NCI-H2227 treated with DMSO at 0.1 percent for 48 hours (cell line): ENCODE measurements at regions not wholly inside any gene's neighbourhood (a gene's known extent, or its start where the extent isn't known, plus 50 kb on each side); places are given as distances from the start of the nearest gene placed in this dataset.

ENCODE experiments used
- DNase-seq: peaks from one replicate; lab custom pipeline; 2025; lab: John Stamatoyannopoulos, UW

DNA sequence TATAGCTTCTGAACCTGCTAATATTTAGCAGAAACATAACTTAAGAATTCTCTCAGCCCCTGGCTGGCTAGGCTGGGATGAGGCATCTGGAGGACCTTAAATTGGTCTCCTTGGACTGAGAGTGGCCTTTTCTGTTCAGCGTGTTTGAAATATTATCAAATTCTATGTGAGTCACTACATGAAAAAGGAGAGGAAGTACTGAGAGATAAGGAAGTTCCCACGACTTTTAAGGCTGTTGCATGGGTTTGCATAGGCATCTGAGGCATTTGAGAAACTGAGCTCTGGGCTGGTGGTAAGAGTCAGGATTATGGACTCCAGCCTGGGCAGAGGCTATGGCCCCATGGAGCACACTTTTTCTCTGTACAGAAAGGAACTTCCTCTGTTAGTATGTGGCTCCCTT, 816.2 kb upstream of the GRAMD2B start:
- DNase-seq, result no peak

DNA sequence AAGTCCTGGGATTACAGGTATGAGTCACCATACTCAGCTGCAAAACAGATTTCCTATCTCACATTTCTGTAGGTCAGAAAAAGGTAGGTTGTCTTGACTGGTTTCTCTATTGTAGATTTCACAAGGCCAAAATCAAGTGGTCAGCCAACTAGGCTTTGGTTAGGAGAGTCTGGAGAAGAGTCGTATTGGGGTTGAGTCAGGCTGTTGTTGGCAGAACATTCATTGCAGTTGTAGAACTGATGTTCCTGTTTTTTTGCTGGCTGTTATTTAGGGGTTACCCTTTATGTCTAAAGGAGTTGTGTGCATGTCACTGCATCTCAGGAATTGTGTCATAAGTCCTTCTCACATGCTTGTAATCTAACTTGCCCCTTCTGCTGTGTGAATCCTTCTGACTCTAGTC, 814.2 kb upstream of the GRAMD2B start:
- no peak for DNase-seq

DNA sequence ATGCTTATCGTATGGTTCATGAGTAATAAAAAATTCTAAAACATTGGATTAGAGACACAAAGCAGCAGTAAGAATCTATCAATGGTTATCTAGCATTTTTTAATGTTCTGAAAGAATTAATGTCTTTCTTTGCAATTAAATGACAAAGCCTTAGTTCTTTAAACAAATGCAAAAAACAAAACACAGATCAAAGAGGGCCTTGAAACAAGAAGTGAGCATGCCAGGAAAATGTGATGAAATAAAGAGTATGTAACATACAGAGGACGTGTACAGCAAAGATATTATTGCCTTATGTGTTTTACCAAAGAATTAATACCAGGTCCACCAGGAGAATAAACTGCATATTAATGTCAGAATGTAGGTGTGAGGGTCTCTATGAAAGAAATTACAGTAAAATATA, 812.3 kb upstream of the GRAMD2B start:
- DNase-seq, result no peak

DNA sequence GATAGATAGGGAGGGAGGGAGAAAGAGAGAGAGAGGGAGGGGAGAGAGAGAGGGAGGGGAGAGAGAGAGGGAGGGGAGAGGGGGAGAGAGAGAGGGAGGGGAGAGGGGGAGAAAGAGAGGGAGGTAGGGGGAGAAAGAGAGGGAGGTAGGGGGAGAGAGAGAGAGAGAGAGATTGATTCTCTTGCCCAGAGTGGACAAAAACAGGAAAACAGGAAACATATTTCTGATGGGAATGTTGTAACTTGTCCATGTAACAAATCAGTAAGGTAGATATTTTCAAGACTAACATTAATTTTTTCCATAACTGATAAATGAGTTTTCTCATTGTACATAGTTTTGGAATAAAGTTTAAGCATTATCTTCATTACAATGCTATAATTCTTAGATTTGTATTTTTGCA, 811.7 kb upstream of the GRAMD2B start:
- DNase-seq, result no peak

DNA sequence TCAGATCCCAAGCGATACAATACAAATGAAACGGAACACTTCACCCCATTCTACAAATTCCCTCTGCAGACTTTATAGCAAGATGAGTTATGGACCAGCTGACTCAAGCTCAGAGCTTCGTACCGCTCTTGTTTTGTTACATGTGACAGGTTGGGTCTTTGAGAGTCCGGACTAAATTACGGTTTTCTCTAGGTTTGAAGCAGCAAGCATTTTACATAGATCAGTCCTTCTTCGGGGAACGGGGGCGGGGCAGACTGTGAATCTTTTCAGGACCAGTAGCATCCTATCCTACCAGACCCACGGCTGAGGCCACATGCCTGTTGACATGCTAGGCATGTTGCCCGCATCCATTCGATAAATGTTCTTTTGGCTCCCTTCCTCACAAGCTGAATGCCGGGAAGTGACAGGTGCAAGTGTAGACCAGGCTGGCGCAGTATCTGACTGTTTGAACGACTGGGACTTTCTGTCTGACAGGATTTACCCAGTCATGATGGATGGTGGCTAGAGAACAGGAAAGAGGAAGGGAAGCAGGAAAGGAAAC, 811.0 kb upstream of the GRAMD2B start:
- peak; percentile 80 for DNase-seq

DNA sequence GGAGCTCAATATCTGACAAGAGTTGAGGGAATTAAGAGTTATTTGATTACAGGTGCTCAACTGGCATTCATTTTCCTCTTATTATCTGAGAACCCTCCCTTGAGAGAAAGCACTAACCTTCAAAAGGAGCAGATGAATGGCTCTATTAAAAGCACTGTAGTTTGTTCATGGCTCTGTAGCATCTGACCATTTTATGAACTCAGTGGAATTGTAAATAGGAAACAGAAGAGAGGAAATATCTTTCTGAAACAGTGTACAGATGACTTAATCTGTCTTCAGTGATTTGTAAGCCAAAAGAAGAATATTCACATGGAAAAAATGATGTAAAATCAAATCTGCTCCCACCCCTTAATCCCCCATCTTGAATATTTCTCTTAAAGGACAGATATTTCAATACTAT, 810.4 kb upstream of the GRAMD2B start:
- no peak for DNase-seq

DNA sequence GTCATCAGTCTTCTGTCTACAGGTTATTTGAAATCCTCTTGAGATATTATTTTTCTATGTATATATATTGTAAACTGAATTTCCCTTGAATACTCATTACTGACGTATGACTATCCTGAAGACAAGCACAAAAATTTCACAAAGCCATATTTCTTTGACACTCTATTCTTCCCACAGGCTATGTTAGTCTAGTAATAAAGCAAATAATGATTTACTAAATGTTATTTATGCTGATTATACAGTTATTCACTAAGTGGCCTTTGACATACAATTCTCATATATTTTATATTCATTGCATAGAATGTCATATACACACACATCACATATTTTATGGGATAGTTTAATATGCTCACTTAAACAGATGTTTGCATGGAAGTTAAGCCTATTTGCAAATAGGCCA, 793.0 kb upstream of the GRAMD2B start:
- no peak for DNase-seq

DNA sequence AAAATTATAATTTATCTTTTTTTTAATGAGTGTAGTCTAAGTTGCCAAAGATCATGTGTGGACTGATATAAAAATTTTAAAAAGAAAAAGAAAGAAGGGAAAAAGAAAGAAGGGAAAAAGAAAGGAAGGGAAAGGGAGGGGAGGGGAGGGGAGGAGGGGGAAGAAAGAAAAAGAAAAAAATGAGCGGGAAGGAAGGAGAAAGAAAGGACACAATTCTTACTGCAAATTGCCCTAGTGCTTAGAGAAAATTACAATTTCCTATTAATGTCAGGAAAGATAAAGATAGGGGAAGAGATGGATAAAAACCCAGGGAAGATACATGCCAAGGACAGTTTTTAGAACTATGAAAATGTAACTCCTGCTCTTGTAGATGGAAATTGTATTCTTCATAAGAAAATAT, 789.7 kb upstream of the GRAMD2B start:
- no peak for DNase-seq

DNA sequence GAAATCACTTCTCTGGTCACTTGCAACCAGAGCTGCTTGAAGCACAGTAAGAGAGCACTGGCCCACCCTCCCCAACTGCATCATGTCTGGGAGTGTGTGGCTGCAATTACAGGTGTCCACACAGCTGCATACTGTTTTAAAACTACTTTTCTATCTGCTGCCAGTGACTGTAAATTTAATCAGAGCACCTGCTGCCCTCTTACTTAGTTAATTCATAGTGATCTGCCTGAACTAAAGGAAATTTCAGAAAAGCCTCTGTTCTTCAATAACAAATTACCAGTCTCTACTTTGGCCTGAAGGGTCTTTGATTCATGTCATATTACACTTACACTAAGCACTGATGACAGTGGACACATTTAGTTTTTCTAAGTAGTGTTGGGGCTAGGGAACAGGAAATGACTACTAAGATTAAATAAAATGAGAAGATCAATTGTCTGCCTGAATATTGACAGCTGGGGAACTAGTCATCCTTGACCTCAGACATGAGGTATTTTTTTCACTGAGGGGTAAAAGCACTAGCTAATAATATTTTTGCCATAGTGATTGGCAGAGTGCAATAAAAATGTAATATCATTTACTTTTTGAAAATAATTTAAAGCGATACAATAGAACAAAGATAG, 788.9 kb upstream of the GRAMD2B start:
- DNase-seq, result peak; percentile 22

DNA sequence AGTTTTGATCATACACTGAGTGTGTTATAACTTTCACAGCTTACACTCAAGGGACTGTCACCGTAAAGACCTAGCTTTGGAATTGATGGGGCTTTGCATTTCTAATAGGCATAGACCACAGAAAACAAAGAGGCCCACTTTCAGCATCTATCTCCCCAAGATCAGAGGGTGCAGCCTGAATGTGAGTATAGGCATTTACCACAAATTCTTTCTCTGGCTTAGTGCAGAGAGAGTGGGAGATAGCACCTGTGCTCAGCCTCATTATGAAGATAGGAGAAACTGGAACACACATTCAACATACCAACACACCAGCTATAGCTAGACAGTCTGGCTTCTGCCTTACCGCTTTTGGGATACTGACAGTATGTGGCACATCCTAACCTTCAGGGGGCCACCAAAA, 783.4 kb upstream of the GRAMD2B start:
- DNase-seq, result no peak

DNA sequence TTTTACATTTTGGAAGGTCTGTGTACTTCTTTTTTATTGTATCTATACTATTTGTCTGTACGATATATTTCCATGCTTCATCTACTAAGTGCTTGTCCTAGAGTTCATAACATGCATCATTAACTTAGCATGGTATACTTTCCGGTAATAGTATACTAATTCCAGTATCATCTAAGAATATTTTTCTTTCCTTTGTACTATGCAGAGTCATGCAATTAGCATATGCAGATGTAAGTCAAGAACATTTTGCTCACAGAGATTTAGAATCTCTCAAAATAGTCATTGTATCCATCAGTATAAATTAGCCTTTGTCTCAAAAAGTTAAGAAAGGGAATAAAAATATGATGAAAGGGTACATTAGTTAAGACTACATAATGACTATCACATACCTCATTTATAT, 770.4 kb upstream of the GRAMD2B start:
- DNase-seq, result no peak

DNA sequence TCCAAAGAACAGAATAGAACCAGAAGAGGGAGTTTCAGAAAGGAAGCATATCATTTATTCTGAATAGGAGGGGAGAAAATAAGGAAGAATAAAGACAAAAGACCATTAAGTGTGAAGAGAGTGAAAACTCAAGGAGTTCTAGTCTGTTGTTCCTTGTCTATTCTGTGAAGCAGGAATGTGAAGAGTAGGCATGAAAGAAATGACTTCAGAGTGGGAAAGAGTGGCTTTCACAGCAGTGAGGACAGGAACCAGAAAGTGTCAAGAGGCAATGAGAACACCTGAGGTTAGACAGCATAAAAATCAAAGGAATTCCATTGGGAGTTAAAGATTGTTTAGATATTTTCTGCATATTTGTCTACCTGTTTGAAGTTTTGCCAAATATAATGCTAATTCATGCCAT, 768.8 kb upstream of the GRAMD2B start:
- DNase-seq, result no peak

DNA sequence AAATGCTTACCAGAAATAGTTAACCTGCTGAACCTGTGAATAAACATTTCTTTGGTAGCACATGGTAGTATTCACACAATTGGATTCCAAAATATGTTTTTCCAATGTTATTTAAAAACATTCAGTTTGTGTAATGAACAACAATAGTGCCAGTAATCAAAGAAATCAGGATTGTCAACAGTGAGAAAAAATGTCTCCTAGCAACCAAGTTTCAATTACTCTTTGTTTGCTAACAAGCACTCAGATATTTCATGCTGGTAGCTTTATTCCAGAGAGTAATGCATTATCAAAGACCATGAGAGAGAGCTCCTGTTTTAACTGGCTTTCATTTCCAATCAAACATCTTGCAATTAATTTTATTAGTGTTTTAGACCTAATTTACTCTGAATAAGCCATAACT, 768.1 kb upstream of the GRAMD2B start:
- DNase-seq, result no peak

DNA sequence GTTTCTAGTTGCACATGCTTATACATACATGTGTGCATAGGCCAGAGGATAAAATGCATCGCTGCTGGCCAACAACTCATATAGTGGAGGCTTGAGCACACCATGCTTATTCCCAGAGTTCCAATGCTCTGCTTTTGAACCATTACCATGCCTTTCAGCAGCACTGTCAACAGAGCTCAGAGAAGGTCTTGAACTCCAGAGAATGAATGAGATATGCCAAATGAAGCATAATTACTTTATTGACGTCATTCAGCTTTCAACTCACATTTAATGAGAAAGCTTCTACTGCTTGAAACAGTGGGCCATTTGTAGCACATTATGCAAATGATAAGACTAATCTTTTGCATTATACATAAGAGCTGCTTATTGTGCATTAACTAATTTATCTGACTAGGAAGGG, 765.3 kb upstream of the GRAMD2B start:
- no peak for DNase-seq

DNA sequence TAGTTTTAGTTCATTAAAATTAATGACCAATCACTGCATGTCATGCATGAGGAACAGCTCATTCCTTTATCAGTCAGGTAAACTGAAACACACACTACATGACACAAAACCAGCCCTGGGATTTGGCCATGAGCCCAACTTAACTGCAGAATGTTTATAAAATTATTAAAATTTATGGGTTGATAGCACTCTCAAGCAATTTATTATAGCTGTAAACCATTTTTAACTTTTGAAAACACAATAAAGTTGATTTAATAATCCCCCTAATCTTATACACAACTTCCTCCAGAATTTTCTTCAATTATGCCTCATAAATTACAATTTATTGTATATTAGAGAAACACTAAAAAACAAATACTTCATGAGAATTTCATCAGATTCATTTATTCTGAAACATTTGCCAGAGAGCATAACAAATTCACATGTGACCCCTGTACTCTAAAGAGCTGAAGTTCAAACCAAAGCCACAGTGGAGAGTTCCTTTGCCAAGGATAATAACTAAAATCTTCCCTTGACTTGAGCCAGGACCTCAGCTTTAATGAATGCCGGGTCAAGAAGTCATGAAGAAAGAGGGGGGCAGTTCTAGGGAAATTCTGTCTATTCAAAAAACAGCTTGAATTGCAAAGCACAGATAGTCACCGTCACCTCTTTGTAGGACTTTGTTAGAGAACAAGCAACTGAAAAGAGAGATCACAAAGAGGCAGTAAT, 763.7 kb upstream of the GRAMD2B start:
- no peak for DNase-seq

DNA sequence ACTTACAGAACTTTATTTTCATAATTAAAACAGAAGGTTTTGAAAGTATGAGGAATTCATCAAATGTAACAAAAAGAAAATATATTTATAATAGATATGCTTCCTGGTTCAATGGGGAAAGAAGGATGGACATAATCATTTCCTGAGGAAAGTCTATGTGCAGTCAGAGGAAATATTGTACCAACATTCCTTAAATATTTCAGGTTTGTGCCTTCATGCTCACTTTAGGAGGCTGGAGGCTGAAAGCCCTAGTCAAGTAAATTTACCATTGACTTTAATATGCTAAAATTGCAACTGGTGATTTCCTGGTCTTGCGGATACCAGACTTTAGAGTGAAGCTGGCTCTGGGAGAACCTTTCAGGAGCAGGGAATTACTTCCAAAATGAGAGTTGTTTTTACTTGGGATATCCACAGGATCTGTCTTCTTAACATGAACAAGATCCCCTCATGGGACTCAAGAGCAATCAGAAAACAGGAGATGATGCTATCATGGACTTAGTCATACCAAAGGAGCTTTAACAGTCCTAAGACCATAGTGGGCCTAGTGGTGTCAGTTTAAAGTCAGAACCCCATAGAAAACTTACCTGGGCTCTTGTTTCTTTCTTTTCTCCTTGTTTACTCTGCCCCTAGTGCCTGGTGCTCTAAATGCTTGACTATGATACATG, 762.8 kb upstream of the GRAMD2B start:
- no peak for DNase-seq

DNA sequence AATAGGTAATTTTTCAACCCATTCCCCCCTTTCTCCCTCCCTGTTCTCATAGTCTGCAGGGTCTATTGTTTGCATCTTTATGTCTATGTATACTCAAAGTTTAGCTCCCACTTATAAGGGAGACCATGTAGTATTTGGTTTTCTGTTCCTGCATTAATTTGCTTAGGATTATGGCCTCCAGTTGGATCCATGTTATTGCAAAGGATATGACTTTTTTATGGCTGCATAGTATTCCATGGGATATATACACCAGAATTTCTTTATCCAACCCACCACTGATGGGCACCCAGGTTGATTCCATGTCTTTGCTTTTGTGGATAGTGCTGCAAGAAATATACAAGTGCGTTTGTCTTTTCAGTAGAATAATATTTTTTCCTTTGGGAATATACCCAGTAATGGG, 761.6 kb upstream of the GRAMD2B start:
- no peak for DNase-seq

DNA sequence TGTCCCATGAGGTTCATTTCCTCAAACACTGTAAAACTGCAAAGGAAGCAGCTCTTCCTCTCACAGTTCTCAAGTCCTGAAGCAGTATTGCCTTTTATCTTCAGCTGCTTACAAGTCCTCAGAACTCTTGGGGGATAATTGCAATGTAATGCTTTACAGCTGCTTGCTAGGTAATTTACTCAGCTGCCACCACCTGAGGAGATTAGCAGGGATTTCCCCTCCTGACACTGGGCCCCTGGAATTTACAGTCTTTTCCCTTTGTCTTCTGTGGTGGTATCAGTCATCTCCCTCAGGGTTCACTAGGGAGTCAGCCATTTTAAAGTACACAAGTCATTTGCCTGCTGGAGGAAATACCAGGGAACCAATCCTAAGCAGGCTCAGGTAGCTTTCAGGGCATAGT, 754.3 kb upstream of the GRAMD2B start:
- peak; percentile 80 for DNase-seq

DNA sequence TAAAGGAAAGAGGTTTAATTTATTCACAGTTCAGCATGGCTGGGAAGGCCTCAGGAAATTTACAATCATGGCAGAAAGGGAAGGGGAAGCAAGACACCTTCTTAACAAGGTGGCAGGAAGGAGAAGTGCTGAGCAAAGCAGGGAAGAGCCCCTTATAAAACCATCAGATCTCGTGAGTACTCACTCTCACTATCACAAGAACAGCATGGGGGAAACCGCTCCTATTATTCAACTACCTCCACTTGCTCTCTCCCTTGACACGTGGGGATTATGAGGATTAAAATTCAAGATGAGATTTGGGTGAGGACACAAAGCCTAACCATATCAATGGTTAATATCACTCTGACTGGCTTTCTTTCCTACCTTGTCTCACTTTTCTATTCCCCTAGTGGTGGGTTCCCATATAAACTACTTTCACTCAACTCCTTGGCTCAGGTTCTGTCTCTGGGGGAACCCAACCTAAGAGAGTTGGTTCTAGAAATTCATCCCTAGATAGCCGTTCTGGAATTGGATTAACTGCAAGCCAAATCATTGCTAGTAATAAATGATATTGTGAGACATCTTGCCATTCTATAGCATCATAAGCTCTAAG, 749.8 kb upstream of the GRAMD2B start:
- DNase-seq, result no peak

DNA sequence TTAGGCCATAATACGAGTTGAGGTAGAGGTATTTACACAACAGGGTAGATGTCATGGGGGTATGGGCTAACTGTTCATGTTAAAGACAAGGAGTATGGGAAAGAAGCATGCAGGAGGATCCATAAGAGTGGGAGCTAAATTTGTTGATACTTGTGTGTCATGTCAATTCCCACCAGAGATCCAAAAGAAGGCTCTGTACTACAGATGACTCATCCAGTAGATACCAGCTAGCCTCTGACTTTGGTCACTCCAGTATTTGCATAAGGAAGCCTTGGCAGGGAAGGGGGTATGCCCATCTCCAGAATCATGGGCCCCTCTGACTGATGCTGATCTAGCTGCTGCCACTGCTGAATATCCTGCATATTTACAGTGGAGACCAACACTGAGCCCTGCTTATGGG, 743.7 kb upstream of the GRAMD2B start:
- no peak for DNase-seq

DNA sequence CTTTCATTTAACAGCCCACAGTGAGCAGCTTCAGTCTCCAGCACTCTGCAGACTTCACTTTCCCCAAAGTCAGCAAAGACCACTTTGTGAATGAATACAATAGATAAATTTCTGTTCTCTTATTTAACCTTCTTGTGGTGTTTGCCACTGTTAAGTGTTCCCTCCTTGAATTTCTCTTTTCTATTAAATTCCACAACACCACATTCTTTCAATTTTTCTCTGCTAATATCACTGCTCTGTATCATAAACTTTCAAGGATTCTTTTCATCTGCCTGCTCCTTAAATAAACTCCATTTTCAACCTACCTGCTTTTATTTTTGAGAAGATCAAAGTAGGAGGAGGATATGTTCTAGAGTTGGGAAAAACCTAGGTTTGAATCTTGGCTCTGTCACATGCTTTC, 739.5 kb upstream of the GRAMD2B start:
- DNase-seq, result no peak

DNA sequence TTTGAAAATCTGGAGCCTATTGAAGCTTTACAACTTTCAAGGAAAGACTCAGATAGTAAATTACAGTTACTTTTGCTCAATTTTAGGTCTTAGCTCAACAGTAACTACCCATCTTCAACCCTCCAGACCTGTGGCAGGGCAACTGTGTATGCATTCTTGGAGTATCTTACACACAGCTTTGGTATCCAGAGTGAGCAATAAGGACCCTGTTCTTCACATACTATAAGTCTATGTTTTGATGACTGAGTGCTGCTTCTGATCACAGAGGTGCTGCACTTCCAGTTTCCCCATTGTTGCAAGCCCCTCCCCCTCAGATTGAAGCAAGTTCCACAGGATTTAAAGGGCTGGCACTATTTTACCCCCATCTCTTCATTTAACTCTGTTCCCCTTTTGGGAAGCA, 737.4 kb upstream of the GRAMD2B start:
- DNase-seq, result no peak
